HG02610 (cell line): ENCODE measurements at regions not wholly inside any gene's neighbourhood (a gene's known extent, or its start where the extent isn't known, plus 50 kb on each side); places are given as distances from the start of the nearest gene placed in this dataset.

Source experiments
- ATAC-seq: cut with Tn5 transposase; IDR thresholded peaks from one replicate; pipeline ENCODE4 v1.9.1; 2021; ENCODE audit warnings: mild to moderate bottlenecking, moderate library complexity; ENCODE audit not compliant: unreplicated experiment

DNA sequence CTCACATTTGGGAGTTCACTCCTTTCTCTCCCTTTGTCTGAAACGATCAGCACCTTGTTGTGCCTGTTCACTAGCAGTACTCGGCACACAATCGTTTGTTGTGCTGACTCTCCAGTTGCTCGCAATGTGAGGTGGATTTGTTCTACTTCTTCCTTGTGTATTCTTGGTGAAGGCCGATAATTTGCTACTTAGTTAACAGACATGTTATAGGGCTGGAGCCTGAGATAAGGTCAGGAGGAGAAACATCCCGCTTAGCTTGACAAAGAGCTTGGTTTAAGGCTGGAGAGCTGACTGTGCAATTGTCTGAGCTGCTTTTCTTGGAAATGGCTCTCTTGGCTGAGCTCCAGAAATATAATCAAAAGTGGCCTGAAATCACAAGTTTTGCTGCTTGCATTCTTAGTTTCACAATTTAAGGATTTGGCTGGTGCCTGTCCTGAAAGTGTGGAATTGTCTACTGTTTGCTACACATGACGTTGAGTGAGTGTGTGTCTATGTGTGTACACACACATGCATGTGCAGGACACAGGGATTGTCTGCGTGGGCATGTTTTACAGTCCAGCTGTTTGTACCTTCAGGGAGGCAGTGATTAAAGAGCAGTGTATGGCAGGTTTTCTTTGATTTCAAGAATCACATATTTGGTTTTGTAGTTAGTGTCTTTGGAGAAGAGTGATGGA, 77.7 kb downstream of the ARF6 start:
- ATAC-seq = peak; percentile 18

DNA sequence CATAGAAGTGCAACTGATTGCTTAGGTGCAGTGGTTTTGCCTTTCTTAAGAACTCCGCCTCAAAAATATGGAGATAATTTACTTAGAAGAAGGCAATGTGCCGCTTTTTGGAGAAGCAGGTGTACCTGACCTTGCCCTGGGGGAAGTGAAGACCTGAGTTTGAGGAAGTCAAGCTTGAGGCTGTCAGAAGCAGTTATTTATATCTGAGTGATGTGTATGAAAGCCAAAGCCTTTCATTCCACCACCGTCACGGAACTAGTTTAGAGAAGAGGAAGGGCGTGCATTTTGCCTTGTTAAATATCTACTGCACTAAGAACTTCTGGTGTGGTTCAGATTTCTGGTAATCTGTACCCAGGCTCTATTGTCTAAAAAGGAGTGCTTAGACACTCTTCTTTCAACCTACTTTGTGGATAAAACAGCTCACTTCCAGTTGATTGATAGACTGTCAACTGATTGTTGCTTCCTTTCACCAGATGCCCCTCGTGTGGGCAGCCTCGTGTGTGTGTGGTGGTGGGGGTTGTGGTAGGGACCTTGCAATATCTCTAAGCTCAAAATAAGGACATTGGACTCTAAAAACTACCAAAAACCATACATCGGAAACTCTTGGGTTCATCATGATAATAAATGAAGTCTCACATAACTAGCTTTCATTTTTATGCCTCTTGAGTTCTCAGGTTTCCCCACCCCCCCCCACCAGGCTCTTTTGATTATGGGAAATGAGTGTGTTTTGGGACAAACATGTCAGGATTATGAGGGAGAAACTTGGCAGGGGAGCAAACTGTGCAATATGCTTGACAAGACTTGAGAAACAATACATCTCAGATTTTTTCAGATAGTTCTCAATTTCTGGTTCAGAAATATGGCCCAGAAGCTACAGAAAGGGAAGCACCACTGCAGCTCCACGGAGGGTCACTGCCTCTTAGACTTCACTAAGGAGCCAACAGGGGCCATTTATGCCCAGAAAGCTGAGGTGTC, 78.6 kb downstream of the ARF6 start:
- ATAC-seq = peak; percentile 85

DNA sequence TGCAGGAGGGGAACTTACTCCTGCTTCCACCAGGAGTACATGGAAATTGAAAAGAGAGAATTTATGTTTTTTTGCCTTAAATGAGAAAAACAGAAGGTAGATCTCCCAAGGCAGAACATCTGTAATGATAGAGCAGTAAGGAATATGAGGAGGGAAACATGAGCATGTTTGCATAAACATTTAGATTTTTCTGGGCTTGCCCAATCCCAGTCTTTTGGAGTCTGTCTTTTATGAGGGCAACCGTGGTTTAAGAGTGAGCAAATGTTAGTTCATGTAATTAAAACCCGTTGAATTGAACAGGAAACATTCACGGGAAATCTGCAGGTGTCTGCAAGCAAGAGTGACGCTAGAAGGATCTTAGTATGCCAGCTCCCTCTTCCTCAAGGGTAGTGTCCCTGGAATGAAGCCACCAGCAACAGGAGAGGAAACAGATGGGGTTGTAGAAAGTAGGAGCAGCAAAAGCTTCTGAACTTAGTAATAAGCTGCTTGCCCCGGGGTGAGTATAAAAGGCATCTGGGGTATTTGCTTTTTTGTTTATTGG, 79.3 kb downstream of the ARF6 start:
- ATAC-seq = no peak

- no peak for ATAC-seq
Observed at GRCh38 chr14:49972823-49973222, 79.9 kb downstream of the ARF6 start.

DNA sequence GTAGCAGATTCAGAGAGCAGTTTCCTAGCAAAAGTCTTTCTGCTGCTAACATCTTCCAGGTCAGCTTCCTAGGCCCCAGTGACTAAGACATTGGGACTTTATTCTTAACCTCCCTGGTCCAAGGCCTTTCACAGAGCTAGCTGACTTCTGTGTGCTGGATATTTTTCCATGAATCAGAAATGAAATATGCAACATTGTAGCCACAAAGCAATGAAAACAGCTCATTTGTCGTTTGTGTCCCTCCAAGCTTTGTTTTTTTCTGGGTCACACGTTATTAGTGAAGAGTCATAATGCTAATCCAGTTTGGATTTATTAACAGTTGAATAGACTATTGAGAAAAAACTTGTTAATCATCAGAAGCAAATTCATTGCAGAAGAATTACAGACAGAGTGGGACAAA, 82.4 kb downstream of the ARF6 start:
- no peak for ATAC-seq

- no peak for ATAC-seq
Observed at GRCh38 chr14:49975799-49976198, 82.9 kb downstream of the ARF6 start.

DNA sequence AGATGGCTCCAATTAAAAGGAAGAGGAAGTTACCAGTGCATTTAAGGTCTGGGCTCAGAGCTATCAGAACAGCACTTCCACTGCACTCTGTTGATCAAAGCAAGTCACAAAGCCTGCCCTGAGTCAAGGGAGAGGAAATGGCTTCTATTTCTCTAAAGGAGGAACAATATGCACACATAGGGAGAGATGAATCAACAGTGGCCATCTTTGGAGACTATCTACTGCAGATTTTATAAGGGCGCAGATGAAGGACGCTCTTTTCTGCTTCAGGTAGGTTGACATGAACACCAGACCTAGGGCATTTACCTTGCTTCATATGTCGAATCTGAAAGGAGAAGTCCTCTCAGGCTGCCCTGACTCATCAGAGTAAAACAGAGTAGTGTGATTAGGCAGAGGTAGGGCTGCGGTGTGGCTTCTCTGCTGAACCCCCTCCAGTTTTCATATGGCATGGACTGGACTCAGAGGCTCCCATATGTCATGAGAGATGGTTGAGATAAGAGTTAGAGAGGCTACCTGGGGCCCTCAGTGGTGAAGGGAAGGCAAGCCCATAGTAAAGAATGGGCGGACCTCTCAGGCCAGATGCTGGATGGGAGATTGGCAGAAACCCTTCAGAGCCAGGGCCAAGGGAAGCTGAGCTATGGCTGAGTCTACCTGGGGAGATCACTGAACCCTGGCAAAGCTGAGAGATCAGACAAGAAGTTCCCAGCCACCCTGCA, 84.4 kb downstream of the ARF6 start:
- ATAC-seq = peak; percentile 84

DNA sequence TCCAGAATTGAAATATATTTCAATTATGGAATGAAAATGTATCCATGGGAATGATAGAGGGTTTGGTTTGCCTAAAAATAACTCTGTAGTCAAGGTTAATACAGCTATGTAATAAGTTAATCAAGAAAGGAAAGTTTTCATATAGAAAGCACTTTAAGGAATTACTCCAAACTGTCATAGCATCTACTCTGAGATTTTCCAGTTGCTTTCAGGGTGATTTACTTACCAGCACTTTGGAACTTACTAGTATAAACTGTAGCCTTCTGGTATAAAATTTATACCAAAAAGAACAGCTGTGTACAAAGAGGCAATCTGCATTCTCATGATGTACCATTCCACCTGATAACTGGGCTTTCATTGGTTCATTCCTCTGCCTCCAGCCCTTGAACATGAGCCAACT, 87.1 kb downstream of the ARF6 start:
- no peak for ATAC-seq

DNA sequence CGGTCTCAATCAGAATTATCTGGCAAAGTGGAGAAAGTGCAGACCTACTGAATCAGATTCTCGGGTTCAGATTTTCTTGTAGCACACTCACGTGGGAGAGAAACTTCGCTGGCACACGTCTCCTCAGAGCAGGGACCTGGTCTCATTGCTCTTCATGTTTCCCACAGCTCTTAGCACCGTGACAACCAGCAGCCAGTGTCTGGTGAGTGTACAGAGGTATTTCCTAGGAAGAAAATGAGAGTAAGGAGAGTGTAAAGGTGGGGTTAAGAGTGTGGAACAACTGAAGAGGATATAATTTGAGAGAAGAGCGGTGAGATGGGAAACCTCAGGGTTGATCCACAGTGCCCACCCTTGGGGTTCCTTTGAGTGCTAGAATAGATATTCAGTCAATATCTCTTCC, 89.2 kb downstream of the ARF6 start:
- no peak for ATAC-seq

DNA sequence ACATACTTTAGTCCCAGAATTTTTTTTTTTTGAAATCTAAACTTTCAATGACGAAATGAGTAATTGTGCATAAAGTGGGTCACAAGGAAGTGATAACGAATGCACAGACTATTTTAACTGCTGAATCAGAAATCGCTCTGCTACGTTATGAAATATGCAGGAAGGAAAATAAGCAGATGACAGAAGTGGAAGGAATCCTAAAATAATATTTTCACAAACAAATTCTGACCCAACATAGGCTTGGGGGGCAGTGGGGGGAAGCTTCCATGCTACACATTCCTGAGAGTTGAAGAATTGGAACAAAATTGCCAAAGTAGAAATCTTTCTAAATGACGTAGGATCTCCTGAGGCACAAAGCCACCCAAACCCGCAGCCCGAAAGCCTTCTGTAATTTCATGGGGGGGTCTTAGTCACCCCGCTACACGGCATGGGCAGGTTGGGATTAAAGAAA, 89.6 kb downstream of the ARF6 start:
- no peak for ATAC-seq

DNA sequence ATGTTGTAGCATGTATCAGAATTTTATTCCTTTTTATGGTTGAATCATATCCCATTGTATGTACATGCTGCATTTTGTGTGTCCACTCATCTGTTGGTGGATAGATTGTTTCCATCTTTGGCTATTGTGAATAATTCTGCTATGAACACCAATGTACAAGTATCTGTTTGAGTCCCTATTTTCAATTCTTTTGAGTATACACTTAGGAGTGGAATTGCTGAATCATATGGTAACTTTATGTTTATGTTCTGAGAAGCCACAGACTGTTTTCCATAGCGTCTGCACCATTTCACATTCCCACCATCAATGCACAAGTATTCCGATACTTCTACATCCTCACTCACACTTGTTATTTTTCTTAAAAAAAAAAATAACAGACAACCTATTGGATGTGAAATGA, 91.5 kb downstream of the ARF6 start:
- no peak for ATAC-seq

DNA sequence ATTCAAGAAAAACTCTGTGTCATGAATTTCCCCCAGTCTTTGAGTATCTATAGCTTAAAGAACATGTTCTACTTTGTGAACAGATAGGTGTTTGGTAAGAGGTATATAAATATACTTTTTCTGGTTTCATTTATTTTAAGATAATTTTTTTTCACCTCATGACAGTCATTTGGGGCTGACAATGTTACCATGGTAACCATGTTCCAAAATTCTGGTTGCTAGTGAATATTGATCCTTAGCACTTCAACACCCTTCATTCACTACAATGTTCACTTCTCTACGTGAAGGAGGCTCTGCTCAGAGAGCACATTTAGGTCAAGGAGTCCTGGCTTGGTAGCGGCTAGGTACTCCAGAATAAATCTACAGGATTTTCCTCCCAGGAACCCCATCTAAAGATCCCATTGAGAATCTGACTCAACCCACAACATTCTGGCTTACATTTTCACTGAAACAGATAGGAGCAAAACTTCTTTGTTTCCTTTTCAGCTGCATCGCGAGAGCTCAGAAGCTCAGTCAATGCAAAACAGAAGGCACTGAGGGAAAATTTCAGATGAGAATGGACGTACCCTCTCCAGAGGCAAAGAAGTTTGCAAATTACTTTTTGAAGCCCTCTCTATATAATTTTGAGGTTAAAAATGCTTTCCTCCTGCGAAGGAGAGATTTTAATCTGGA, 93.6 kb downstream of the ARF6 start:
- ATAC-seq = no peak

DNA sequence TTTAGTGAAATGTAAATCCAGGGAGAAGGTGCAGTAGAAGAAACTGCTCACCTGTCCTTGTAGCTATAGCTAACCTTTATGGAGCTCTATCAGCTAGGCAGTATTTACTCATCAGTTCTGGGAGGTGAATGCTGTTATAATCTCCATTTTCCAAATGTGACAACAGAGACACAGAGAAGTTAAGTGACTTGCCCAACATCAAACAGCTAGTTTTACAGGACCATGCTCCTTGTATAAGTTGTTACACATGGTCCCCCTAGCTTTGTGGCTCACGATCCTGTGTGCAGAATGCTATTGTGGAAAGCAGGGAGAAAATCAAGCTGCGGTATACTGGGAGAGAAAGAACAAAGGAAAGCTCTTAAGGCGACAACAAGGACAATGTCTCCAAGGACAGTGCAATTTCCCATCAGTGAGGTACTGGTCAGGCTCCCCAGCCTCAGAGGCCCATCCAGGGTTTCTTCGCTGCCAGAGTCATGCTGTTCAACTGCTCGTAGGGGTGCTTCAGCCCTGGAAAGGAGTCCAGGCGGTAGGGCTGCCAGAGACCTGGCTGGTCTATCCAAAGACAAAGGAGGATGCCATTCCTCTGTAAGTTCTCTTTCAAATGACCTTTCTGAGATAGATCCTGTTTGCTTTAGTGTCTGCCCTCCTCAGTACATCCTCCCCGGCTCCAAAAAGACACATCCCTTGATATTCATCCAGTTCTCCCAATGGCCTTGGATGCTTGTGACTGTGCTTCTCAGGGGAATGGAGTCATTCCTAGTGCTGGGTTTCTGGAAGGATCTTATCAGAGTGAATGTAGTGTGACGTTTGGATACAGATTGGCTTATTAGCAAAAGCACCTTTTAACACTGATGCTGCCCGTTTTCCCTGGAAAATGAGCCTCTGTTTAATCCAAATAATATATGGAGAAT, 95.5 kb downstream of the ARF6 start:
- no peak for ATAC-seq

- ATAC-seq = no peak
Observed at GRCh38 chr14:49989966-49990365, 97.1 kb downstream of the ARF6 start.

DNA sequence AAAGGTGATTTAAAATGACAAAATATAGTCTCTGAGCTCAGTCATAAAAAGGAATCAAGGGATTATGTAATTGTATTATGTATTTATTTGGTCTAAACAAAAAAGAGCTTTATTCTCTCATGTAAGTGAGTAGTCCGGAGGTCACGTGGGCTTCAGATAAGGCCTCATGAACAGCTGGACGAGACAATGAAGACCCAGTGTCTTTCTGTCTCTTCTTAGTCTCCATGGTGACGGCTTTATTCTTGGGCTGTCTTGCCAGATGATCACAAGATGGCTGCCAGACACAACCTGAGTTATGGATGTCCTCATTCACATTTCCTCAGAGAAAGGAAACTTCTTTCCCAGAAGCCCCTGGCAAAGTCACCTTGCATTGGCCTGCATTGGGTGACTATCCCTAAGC, 98.6 kb downstream of the ARF6 start:
- ATAC-seq = no peak

DNA sequence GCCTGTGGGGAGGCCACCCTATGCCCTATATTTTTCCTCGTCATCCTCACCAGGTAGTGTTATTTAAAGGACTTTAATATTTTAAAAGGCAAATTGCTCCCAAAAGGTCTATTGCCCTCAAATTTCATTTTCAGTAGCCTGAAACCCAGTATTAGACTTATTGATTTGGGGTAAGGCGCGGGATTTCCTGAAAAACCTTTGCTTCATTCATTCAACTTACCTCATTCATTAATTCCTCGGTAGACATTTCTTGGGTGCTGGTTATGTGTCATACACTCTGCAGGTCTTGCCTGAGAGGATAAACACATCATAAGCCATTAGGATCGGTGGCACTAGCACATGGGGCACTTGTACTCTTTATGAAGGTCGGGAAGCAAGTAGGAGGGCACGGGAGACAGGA, 99.2 kb downstream of the ARF6 start:
- no peak for ATAC-seq

DNA sequence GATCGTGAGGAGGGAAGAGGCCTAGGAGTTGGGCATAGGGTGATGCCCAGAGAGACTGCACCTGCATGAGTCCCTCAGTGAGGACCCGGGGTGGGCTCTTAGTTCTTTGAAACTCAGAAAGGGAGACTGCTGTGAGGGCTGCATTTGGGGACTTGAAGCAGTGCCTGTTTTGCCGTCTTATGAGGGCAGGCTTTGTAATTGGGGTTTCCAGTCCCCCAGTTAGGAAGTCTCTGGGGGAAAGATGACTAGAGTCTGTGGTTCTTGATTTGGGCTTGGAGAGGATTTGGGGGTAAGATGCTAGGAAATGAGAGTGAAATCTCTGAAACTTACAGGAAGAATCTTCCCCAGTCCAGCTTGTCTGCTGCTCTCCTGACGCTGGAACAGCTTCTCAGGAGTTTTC, 99.6 kb downstream of the ARF6 start:
- ATAC-seq = no peak

GRCh38 chr14:49992901-49993339, 100.0 kb downstream of the ARF6 start:
- ATAC-seq = peak; percentile 97

- no peak for ATAC-seq
Observed at GRCh38 chr14:49993565-49993964, 100.7 kb downstream of the ARF6 start.
